Panc1 (cell line): ENCODE measurements at regions not wholly inside any gene's neighbourhood (a gene's known extent, or its start where the extent isn't known, plus 50 kb on each side); places are given as distances from the start of the nearest gene placed in this dataset.
"Not testable (repeated sequence)": the region's sequence is repeated elsewhere in the genome, so short reads cannot be mapped to it uniquely, and the experiment has no call there.

Experiments
- ATAC-seq: fragments of 200-7000 bp; cut with Tn5 transposase; 2 replicates; pipeline ENCODE4 v1.9.1; 2020; ENCODE audit warnings: mild to moderate bottlenecking, moderate library complexity
- BruUV-seq: library from RNA; stranded (reverse); fragments of 400-500 nt; replicated peaks from 2 replicates; lab custom pipeline; 2021; lab: Mats Ljungman, UMichigan
- CTCF ChIA-PET: fragments of 300-600 bp; sonication (Branson Sonifier 250); formaldehyde crosslinking; loops from one replicate; lab custom pipeline; 2022; ENCODE audit warnings: antibody characterized with exemption; lab: Charles Lee
- POLR2A ChIA-PET: fragments of 300-600 bp; sonication (Branson Sonifier 250); formaldehyde crosslinking; loops from one replicate; lab custom pipeline; 2022; ENCODE audit warnings: antibody characterized with exemption; lab: Charles Lee
- DNase-seq: peaks from one replicate; pipeline ENCODE4 v3.0.0-alpha.2; 2010; ENCODE audit warnings: low read depth, low spot score
- H3K27ac ChIP-seq: 2 replicates; pipeline ENCODE4 v1.5.1; 2011; ENCODE audit warnings: mild to moderate bottlenecking, low read length, inconsistent platforms
- H3K27me3 ChIP-seq: fragments of 200-500 bp; sonication (Bioruptor generic); 2 replicates; pipeline ENCODE4 v1.6.0; 2014; ENCODE audit warnings: low read length, inconsistent platforms; ENCODE audit not compliant: control insufficient read depth, insufficient read depth
- H3K36me3 ChIP-seq: fragments of 200-500 bp; sonication (Bioruptor generic); 2 replicates; pipeline ENCODE4 v1.5.1; 2014; ENCODE audit warnings: inconsistent platforms, mild to moderate bottlenecking, low read length, moderate library complexity; ENCODE audit not compliant: control insufficient read depth, insufficient read depth
- H3K4me1 ChIP-seq: 2 replicates; pipeline ENCODE4 v1.5.1; 2011; ENCODE audit warnings: inconsistent platforms, mild to moderate bottlenecking, low read length, moderate library complexity; ENCODE audit not compliant: control insufficient read depth, insufficient read depth
- H3K4me3 ChIP-seq, 2 experiments: 2 replicates each; pipeline ENCODE4 v1.5.1; 2011 to 2012; ENCODE audit warnings: low read depth in 2 of 2, low read length in 2 of 2, mild to moderate bottlenecking in 2 of 2, inconsistent platforms in 1 of 2, moderate library complexity in 1 of 2
- H3K9me3 ChIP-seq: fragments of 200-500 bp; sonication (Bioruptor generic); 2 replicates; pipeline ENCODE4 v1.5.1; 2014; ENCODE audit warnings: low read depth, mild to moderate bottlenecking, inconsistent platforms, low read length, moderate library complexity; ENCODE audit not compliant: control insufficient read depth, insufficient read depth
- CTCF ChIP-seq: fragments of 450-650 bp; IDR thresholded peaks from 2 replicates; pipeline ENCODE4 v1.5.1; 2017; ENCODE audit warnings: mild to moderate bottlenecking
- POLR2AphosphoS5 ChIP-seq: IDR thresholded peaks from 2 replicates; pipeline ENCODE4 v1.6.1; 2012; ENCODE audit warnings: mild to moderate bottlenecking, low read depth, low read length, moderate library complexity
- REST ChIP-seq, 2 experiments: IDR thresholded peaks; 2 replicates each; pipeline ENCODE4 v1.6.1; 2011 to 2012; ENCODE audit warnings: low read depth in 2 of 2, control low read depth in 1 of 2, low read length in 1 of 2, mild to moderate bottlenecking in 1 of 2, moderate library complexity in 1 of 2; ENCODE audit not compliant: insufficient read depth in 1 of 2
- SIN3A ChIP-seq: IDR thresholded peaks from 2 replicates; pipeline ENCODE4 v1.6.1; 2012; ENCODE audit warnings: low read depth, mild to moderate bottlenecking, low read length, moderate library complexity, borderline replicate concordance; ENCODE audit not compliant: insufficient read depth
- TCF7L2 ChIP-seq: IDR thresholded peaks from 2 replicates; pipeline ENCODE4 v1.6.1; 2011; ENCODE audit warnings: mild to moderate bottlenecking, low read depth, low read length, inconsistent platforms
- in situ Hi-C: cut with HindIII; loops from 2 replicates; pipeline ENCODE4 v1.10.0; 2016; ENCODE audit warnings: low sequenced_read_pairs, low pct_unique_long_range_greater_than_20kb
- intact Hi-C: fragments of 100-400 bp; cut with micrococcal nuclease; formaldehyde crosslinking; loops from one replicate; pipeline ENCODE4 v1.10.0; 2022; ENCODE audit not compliant: unreplicated experiment

- no peaks in the 10 kb centered on the region; the same call in 1 of the 2 replicates for H3K36me3 ChIP-seq
- intact Hi-C loops (no loop called here), in situ Hi-C loops (no loop called here)
- POLR2A ChIA-PET, result no interaction called here
- H3K4me3 ChIP-seq, result no peak overlapping the region
- no peak for DNase-seq
- no TSS peak for BruUV-seq
- CTCF ChIA-PET, result no interaction called here
- H3K27ac ChIP-seq, result no peak overlapping the region
- no peak for ATAC-seq
- TF ChIP-seq REST (IDR thresholded peaks at IDR 0.05; ENCODE audit: insufficient read depth in 1 of 2, low read depth in 2 of 2, low read length in 1 of 2) (no peak), TCF7L2 (no peak), CTCF (no peak), SIN3A (no peak), POLR2AphosphoS5 (no peak)
- no peaks in the 10 kb centered on the region for H3K27me3 ChIP-seq
- no peaks in the 10 kb centered on the region for H3K9me3 ChIP-seq
- no peaks in the 10 kb centered on the region for H3K4me1 ChIP-seq
Measured at GRCh38 chr6:134663356-134663755, 286.5 kb downstream of the ALDH8A1 start.

GRCh38 chr6:134662077-134662700 lies 287.7 kb downstream of the ALDH8A1 start:
- H3K4me3 ChIP-seq, result no peak overlapping the region
- ATAC-seq, result no peak
- DNase-seq, result no peak
- no TSS peak for BruUV-seq
- ChIA-PET CTCF (no interaction called here), POLR2A (no interaction called here)
- TF ChIP-seq POLR2AphosphoS5 (no peak), TCF7L2 (no peak), REST (IDR thresholded peaks at IDR 0.05; ENCODE audit: insufficient read depth in 1 of 2, low read depth in 2 of 2, low read length in 1 of 2) (no peak), CTCF (no peak), SIN3A (no peak)
- H3K4me1 ChIP-seq, result no peaks in the 10 kb centered on the region
- intact Hi-C loops (no loop called here), in situ Hi-C loops (no loop called here)
- H3K27me3 ChIP-seq, result no peaks in the 10 kb centered on the region
- no peaks in the 10 kb centered on the region for H3K9me3 ChIP-seq
- H3K27ac ChIP-seq, result no peak overlapping the region
- H3K36me3 ChIP-seq, result no peaks in the 10 kb centered on the region; the same call in 1 of the 2 replicates

- CTCF ChIA-PET, DNase-seq, ATAC-seq, H3K36me3 ChIP-seq, H3K9me3 ChIP-seq, H3K4me1 ChIP-seq, BruUV-seq, H3K27me3 ChIP-seq, in situ Hi-C loops, H3K27ac ChIP-seq, POLR2A ChIA-PET, intact Hi-C loops, H3K4me3 ChIP-seq: not testable (repeated sequence)
Measured at GRCh38 chr6:134659885-134660284, 290.0 kb downstream of the ALDH8A1 start.
